MM.1S (cell line): ENCODE measurements at regions not wholly inside any gene's neighbourhood (a gene's known extent, or its start where the extent isn't known, plus 50 kb on each side); places are given as distances from the start of the nearest gene placed in this dataset.

Experiments
- EZH2 ChIP-seq: fragments of 300-600 bp; sonication (generic); optimal IDR thresholded peaks from 2 replicates; pipeline ENCODE3; 2017; ENCODE audit warnings: low read depth, mild to moderate bottlenecking, antibody characterized with exemption, low read length, mixed read lengths
- TF ChIP-seq, protein P1 (sequence below): fragments of 300-600 bp; sonication (generic); IDR thresholded peaks from 2 replicates; pipeline ENCODE4 v1.5.1; 2016; ENCODE audit warnings: antibody characterized with exemption, low read length, mixed read lengths

DNA sequence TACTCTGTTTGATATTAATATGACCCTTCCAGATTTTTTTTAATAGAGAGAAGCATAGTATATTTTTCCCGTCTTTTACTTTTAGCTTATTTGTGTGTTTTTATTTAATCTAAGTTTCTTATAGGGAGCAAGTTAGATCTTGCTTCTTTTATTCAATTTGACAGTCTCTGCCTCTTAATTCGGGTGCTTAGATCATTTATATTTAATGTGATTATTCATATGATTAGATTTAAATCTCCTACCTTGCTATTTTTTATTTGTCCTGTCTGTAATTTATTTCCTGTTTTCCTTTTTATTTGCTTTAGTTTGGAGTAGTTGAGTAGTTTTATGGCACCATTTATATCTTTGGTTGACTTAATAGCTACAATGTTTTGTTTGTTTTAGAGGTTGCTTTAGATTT is 66.1 kb downstream of the GJD2 start:
- TF ChIP-seq, protein P1, sequence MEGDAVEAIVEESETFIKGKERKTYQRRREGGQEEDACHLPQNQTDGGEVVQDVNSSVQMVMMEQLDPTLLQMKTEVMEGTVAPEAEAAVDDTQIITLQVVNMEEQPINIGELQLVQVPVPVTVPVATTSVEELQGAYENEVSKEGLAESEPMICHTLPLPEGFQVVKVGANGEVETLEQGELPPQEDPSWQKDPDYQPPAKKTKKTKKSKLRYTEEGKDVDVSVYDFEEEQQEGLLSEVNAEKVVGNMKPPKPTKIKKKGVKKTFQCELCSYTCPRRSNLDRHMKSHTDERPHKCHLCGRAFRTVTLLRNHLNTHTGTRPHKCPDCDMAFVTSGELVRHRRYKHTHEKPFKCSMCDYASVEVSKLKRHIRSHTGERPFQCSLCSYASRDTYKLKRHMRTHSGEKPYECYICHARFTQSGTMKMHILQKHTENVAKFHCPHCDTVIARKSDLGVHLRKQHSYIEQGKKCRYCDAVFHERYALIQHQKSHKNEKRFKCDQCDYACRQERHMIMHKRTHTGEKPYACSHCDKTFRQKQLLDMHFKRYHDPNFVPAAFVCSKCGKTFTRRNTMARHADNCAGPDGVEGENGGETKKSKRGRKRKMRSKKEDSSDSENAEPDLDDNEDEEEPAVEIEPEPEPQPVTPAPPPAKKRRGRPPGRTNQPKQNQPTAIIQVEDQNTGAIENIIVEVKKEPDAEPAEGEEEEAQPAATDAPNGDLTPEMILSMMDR, result no peak
- TF ChIP-seq EZH2, result no peak
